ENCODE measurements at regions not wholly inside any gene's neighbourhood (a gene's known extent, or its start where the extent isn't known, plus 50 kb on each side); places are given as distances from the start of the nearest gene placed in this dataset.

GRCh38 chr2:53562407-53562806 is 205.2 kb upstream of the CHAC2 start:
- Mint-ChIP-seq H3K27me3 (no peaks in the 10 kb centered on the region), H3K9me3 (ENCODE audit: low read depth) (no peaks in the 10 kb centered on the region), H3K4me1 (no peaks in the 10 kb centered on the region), H3K4me3 (no peak overlapping the region), H3K36me3 (no peaks in the 10 kb centered on the region), H3K27ac (no peak overlapping the region)
- CTCF ChIA-PET: no interaction called here
- DNase-seq (no peak), ATAC-seq (no peak)

GRCh38 chr2:53561155-53561554 is 206.4 kb upstream of the CHAC2 start:
- no peaks in the 10 kb centered on the region for H3K9me3 Mint-ChIP-seq (ENCODE audit: low read depth)
- H3K27ac Mint-ChIP-seq: no peak overlapping the region
- ATAC-seq: no peak
- no peaks in the 10 kb centered on the region for H3K27me3 Mint-ChIP-seq
- H3K4me3 Mint-ChIP-seq: no peak overlapping the region
- CTCF ChIA-PET: no interaction called here
- no peaks in the 10 kb centered on the region for H3K36me3 Mint-ChIP-seq
- no peaks in the 10 kb centered on the region for H3K4me1 Mint-ChIP-seq
- DNase-seq: no peak

- CTCF ChIA-PET: no interaction called here
- no peak for ATAC-seq
- no peaks in the 10 kb centered on the region for H3K36me3 Mint-ChIP-seq
- H3K27ac Mint-ChIP-seq: no peak overlapping the region
- H3K4me1 Mint-ChIP-seq: no peaks in the 10 kb centered on the region
- no peaks in the 10 kb centered on the region for H3K27me3 Mint-ChIP-seq
- no peaks in the 10 kb centered on the region for H3K9me3 Mint-ChIP-seq (ENCODE audit: low read depth)
- H3K4me3 Mint-ChIP-seq: no peak overlapping the region
- no peak for DNase-seq
Observed at GRCh38 chr2:53559302-53559966, 208.2 kb upstream of the CHAC2 start.

- no peak for ATAC-seq
- H3K27me3 Mint-ChIP-seq: no peaks in the 10 kb centered on the region
- H3K36me3 Mint-ChIP-seq: no peaks in the 10 kb centered on the region
- H3K4me3 Mint-ChIP-seq: no peak overlapping the region
- DNase-seq: no peak
- CTCF ChIA-PET: no interaction called here
- H3K9me3 Mint-ChIP-seq (ENCODE audit: low read depth): no peaks in the 10 kb centered on the region
- no peak overlapping the region for H3K27ac Mint-ChIP-seq
- no peaks in the 10 kb centered on the region for H3K4me1 Mint-ChIP-seq
Observed at GRCh38 chr2:53558867-53559266, 208.7 kb upstream of the CHAC2 start.

GRCh38 chr2:53549497-53549896 is 218.1 kb upstream of the CHAC2 start:
- DNase-seq (no peak), ATAC-seq (no peak)
- Mint-ChIP-seq H3K4me1 (no peaks in the 10 kb centered on the region), H3K27ac (no peak overlapping the region), H3K4me3 (no peak overlapping the region), H3K36me3 (no peaks in the 10 kb centered on the region), H3K9me3 (ENCODE audit: low read depth) (no peaks in the 10 kb centered on the region), H3K27me3 (no peaks in the 10 kb centered on the region)
- CTCF ChIA-PET: interaction anchor here (0.8 kb wide), 1 partner anchor 13 kb away, joined by 3 read pairs; no protein-coding TSS in a partner anchor

GRCh38 chr2:53545604-53546003 is 222.0 kb upstream of the CHAC2 start:
- no peak overlapping the region for H3K27ac Mint-ChIP-seq
- no peak for ATAC-seq
- CTCF ChIA-PET: no interaction called here
- peaks cover 2% of the 10 kb centered on the region for H3K27me3 Mint-ChIP-seq
- no peak for DNase-seq
- no peaks in the 10 kb centered on the region for H3K36me3 Mint-ChIP-seq
- no peak overlapping the region for H3K4me3 Mint-ChIP-seq
- no peaks in the 10 kb centered on the region for H3K4me1 Mint-ChIP-seq
- no peaks in the 10 kb centered on the region for H3K9me3 Mint-ChIP-seq (ENCODE audit: low read depth)

GRCh38 chr2:53544871-53545558 is 222.6 kb upstream of the CHAC2 start:
- DNase-seq (no peak), ATAC-seq (no peak)
- Mint-ChIP-seq H3K36me3 (no peaks in the 10 kb centered on the region), H3K9me3 (ENCODE audit: low read depth) (no peaks in the 10 kb centered on the region), H3K4me3 (no peak overlapping the region), H3K27me3 (peaks cover 2% of the 10 kb centered on the region), H3K27ac (no peak overlapping the region), H3K4me1 (no peaks in the 10 kb centered on the region)
- CTCF ChIA-PET: no interaction called here

- no peak for DNase-seq
- Mint-ChIP-seq H3K36me3 (no peaks in the 10 kb centered on the region), H3K4me3 (no peak overlapping the region), H3K4me1 (no peaks in the 10 kb centered on the region), H3K27ac (no peak overlapping the region), H3K9me3 (ENCODE audit: low read depth) (no peaks in the 10 kb centered on the region), H3K27me3 (peaks cover 2% of the 10 kb centered on the region)
- no peak for ATAC-seq
- CTCF ChIA-PET: no interaction called here
Observed at GRCh38 chr2:53543083-53543482, 224.5 kb upstream of the CHAC2 start.

GRCh38 chr2:53536583-53537361 is 230.8 kb upstream of the CHAC2 start:
- CTCF ChIA-PET: interaction anchor here (1.3 kb wide), 1 partner anchor 12 kb away, joined by 3 read pairs; no protein-coding TSS in a partner anchor
- Mint-ChIP-seq H3K4me1 (no peaks in the 10 kb centered on the region), H3K27ac (no peak overlapping the region), H3K4me3 (no peak overlapping the region), H3K36me3 (no peaks in the 10 kb centered on the region), H3K9me3 (ENCODE audit: low read depth) (no peaks in the 10 kb centered on the region), H3K27me3 (peaks cover 8% of the 10 kb centered on the region)
- no peak for ATAC-seq
- DNase-seq: no peak

- no peaks in the 10 kb centered on the region for H3K9me3 Mint-ChIP-seq (ENCODE audit: low read depth)
- ATAC-seq: no peak
- no peaks in the 10 kb centered on the region for H3K36me3 Mint-ChIP-seq
- no peak overlapping the region for H3K27ac Mint-ChIP-seq
- DNase-seq: no peak
- peaks cover 5% of the 10 kb centered on the region for H3K27me3 Mint-ChIP-seq
- no peak overlapping the region for H3K4me3 Mint-ChIP-seq
- CTCF ChIA-PET: no interaction called here
- H3K4me1 Mint-ChIP-seq: no peaks in the 10 kb centered on the region
Observed at GRCh38 chr2:53535234-53535840, 232.3 kb upstream of the CHAC2 start.

- no peak overlapping the region for H3K4me3 Mint-ChIP-seq
- no peaks in the 10 kb centered on the region for H3K36me3 Mint-ChIP-seq
- CTCF ChIA-PET: no interaction called here
- H3K9me3 Mint-ChIP-seq (ENCODE audit: low read depth): peaks cover 2% of the 10 kb centered on the region
- H3K27ac Mint-ChIP-seq: no peak overlapping the region
- H3K4me1 Mint-ChIP-seq: no peaks in the 10 kb centered on the region
- peaks cover 2% of the 10 kb centered on the region for H3K27me3 Mint-ChIP-seq
- DNase-seq: no peak
- ATAC-seq: no peak
Observed at GRCh38 chr2:53530126-53530525, 237.5 kb upstream of the CHAC2 start.

- no peak for ATAC-seq
- H3K4me3 Mint-ChIP-seq: no peak overlapping the region
- peaks cover 2% of the 10 kb centered on the region for H3K27me3 Mint-ChIP-seq
- DNase-seq: no peak
- peaks cover 2% of the 10 kb centered on the region for H3K9me3 Mint-ChIP-seq (ENCODE audit: low read depth)
- CTCF ChIA-PET: no interaction called here
- H3K27ac Mint-ChIP-seq: no peak overlapping the region
- no peaks in the 10 kb centered on the region for H3K36me3 Mint-ChIP-seq
- H3K4me1 Mint-ChIP-seq: no peaks in the 10 kb centered on the region
Observed at GRCh38 chr2:53527056-53527455, 240.5 kb upstream of the CHAC2 start.

GRCh38 chr2:53519918-53520841 is 247.4 kb upstream of the CHAC2 start:
- Mint-ChIP-seq H3K27ac (no peak overlapping the region), H3K36me3 (no peaks in the 10 kb centered on the region), H3K27me3 (no peaks in the 10 kb centered on the region), H3K4me1 (no peaks in the 10 kb centered on the region), H3K9me3 (ENCODE audit: low read depth) (no peaks in the 10 kb centered on the region), H3K4me3 (no peak overlapping the region)
- DNase-seq: no peak
- ATAC-seq: no peak
- CTCF ChIA-PET: no interaction called here
